ENCODE measurements at regions not wholly inside any gene's neighbourhood (a gene's known extent, or its start where the extent isn't known, plus 50 kb on each side); places are given as distances from the start of the nearest gene placed in this dataset.

DNA sequence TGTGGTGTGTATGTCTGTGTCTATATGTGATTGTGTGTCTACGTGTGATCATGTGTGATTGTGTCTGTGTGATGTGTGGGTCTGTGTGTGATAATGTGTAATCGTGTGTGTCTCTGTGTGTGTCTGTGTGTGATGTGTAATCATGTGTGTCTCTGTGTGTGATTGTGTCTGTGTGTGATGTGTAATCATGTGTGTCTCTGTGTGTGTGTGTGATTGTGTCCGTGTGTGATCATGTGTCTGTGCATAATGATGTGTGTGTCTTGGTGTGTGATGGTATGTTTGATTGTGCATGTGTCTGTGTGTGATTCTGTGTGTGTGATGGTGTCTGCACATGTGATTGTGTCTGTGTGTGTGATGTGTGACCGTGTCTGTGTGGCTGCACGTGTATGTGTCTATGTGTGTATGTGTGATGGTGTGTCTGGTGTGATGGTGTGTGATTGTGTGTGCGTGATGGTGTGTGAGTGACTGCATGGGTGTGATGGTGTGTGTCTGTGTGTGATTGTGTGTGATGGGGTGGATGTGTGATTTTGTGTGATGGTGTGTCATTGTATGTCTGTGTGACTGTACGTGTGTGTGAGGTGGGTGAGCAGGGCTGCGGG is 78.9 kb downstream of the RTP5 start:
- Mint-ChIP-seq H3K27ac (no peak overlapping the region), H3K4me3 (no peak overlapping the region), H3K4me1 (no peaks in the 10 kb centered on the region), H3K36me3 (ENCODE audit: low read depth) (no peaks in the 10 kb centered on the region), H3K9me3 (no peaks in the 10 kb centered on the region), H3K27me3 (ENCODE audit: low read depth) (peaks cover 23% of the 10 kb centered on the region)
- TF ChIP-seq, protein P1, sequence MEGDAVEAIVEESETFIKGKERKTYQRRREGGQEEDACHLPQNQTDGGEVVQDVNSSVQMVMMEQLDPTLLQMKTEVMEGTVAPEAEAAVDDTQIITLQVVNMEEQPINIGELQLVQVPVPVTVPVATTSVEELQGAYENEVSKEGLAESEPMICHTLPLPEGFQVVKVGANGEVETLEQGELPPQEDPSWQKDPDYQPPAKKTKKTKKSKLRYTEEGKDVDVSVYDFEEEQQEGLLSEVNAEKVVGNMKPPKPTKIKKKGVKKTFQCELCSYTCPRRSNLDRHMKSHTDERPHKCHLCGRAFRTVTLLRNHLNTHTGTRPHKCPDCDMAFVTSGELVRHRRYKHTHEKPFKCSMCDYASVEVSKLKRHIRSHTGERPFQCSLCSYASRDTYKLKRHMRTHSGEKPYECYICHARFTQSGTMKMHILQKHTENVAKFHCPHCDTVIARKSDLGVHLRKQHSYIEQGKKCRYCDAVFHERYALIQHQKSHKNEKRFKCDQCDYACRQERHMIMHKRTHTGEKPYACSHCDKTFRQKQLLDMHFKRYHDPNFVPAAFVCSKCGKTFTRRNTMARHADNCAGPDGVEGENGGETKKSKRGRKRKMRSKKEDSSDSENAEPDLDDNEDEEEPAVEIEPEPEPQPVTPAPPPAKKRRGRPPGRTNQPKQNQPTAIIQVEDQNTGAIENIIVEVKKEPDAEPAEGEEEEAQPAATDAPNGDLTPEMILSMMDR (IDR thresholded peaks at IDR 0.05; ENCODE audit: unreplicated experiment in 3 of 3) = no peak

DNA sequence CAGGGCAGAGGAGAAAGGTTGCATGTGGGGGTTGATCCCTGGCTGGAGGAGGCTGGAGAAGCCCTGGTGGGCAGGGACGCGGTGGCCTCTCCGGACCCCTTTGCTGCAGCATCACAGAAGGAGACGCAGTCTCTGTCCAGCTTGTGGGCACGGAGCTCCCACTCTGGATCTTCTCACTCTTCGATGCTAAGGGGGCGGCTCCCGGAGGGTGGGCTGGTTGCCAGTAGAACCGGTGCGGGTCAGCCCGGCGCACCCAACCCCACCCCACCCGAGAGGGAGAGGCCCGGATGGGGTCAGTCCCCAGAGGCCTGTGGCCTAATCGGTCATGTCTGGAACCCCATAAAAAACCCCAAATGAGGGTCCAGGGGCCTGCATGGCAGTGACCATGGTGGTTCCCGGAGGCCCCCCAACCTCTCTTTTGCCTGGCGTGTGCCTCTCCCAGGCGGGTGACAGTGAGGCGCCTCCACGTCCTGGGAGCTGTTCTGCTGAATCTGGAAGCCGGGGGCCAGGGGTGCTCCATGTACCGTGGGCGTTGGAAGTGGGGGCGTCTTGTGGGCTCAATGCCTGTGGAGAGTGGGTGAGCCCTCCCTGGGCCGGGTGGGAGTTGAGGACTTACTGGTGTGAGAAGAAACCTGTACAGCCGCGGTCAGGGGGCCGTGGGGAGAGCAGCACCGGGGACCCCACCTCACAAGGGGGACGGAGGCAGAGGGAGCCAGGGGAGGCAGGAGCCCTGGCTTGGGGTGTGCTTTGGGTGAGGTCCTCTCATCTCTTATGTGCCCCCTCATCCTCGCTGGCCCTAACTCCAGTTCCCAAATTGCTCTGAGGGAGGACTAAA is 79.6 kb downstream of the RTP5 start:
- H3K27me3 Mint-ChIP-seq (ENCODE audit: low read depth) = peaks cover 23% of the 10 kb centered on the region
- H3K9me3 Mint-ChIP-seq = no peaks in the 10 kb centered on the region
- H3K27ac Mint-ChIP-seq = no peak overlapping the region
- no peaks in the 10 kb centered on the region for H3K4me1 Mint-ChIP-seq
- H3K36me3 Mint-ChIP-seq (ENCODE audit: low read depth) = no peaks in the 10 kb centered on the region
- H3K4me3 Mint-ChIP-seq = no peak overlapping the region
- TF ChIP-seq, protein P1 (IDR thresholded peaks at IDR 0.05; ENCODE audit: unreplicated experiment in 3 of 3) = no peak

DNA sequence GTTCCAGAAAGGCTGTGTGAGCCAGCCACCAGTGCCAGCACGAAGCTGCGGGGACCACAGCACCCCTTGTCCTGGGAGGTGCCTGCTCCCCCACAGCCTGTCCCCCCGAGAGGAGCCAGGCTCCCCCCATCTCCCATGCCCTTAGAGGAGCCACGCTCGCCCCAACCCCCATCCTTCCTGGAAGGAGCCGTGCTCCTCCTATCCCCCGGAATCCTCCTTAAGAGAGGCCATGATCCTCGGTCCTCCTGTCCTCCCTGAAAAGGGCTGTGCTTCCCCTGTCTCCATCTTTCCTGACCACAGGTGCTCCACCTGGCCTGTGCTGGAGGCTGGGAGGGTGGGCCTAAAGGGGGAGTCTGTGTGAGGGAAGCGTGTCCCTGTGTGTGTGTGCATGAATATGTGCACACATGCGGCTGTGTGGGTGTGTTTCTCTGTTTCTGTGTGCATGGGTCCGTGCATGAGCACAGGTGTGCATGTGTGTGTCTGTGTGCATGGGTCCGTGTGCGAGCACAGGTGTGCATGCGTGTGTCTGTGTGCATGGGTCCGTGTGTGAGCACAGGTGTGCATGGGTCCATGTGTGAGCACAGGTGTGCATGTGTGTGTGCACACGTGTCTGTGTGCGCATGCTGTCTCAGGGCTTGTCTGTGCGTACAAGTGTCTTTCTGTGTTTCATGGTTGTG is 80.3 kb downstream of the RTP5 start:
- Mint-ChIP-seq H3K4me1 (no peaks in the 10 kb centered on the region), H3K4me3 (no peak overlapping the region)

DNA sequence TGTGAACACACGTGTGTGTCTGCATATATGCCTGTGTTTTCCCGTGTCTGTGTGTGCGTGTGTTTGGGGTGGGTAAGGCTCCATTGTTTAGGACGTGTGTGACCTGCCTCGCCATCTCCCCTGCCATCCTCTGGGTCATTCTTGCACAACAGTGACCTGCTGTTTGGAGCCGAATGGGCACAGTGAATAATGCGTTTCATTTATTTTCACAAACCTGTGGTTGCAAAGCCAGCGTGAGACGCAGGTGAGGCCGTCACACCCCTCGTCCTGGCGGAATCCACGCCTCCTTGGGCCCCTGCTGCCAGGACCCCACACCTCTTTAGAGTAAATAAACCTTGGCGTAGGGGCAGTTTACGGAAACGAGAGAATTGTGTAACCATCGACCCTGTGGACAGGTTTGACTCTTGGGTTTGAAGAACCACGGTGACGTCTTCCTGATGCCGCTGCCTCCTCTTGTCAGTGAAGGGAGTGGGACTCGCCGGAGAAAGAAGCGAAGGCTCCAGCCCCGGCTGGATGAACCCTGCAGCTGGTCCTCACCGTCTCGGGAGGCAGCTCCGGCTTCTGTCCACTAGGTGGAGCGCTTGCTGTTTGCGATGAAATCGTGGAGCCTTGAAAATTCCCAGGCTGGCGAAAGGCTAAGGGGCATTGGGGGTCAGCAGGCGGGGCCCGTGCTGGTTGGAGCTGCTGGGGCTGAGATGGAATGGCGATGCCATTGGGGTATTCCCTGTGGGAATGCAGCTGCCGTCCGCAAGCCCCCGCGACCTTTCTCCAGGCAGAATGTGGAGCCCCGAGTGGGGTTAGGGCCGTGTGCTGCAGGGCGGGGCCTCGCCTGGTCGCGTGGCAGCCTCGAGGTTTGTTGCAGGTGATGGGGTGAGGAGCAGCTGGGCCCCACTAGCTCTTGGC is 81.1 kb downstream of the RTP5 start:
- H3K4me1 Mint-ChIP-seq = no peaks in the 10 kb centered on the region
- no peaks in the 10 kb centered on the region for H3K9me3 Mint-ChIP-seq
- H3K36me3 Mint-ChIP-seq (ENCODE audit: low read depth) = no peaks in the 10 kb centered on the region
- H3K27me3 Mint-ChIP-seq (ENCODE audit: low read depth) = peaks cover 22% of the 10 kb centered on the region
- H3K4me3 Mint-ChIP-seq = no peak overlapping the region
- TF ChIP-seq, protein P1 (IDR thresholded peaks at IDR 0.05; ENCODE audit: unreplicated experiment in 3 of 3) = peak; percentile 85 to 92 (median 92)
- H3K27ac Mint-ChIP-seq = no peak overlapping the region

More for the DNA sequence above, 80.3 kb downstream of the RTP5 start:
- Mint-ChIP-seq H3K9me3 (no peaks in the 10 kb centered on the region), H3K27me3 (ENCODE audit: low read depth) (peaks cover 23% of the 10 kb centered on the region), H3K36me3 (ENCODE audit: low read depth) (no peaks in the 10 kb centered on the region), H3K27ac (no peak overlapping the region)
- TF ChIP-seq, protein P1 (IDR thresholded peaks at IDR 0.05; ENCODE audit: unreplicated experiment in 3 of 3) = no peak

DNA sequence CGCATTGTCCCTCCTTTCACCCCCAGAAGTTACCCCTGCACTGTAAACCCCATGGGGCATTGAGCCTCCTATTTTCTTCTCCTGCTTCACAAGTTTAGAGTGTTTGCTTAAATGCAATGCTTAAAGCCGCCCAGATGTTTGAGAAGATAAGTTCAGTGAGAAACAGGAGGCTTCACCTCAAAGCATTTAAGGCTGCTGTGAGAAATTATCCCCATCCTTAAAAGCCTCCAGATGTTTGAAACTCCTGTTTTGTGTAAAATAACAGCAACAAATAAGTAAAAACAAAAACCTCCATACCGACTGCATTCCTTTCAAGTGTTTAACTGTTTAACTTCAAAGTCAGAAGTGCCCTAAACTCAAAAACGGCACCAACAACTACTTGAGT is 81.8 kb downstream of the RTP5 start:
- Mint-ChIP-seq H3K9me3 (no peaks in the 10 kb centered on the region), H3K27me3 (ENCODE audit: low read depth) (peaks cover 15% of the 10 kb centered on the region), H3K27ac (no peak overlapping the region), H3K4me1 (no peaks in the 10 kb centered on the region), H3K36me3 (ENCODE audit: low read depth) (no peaks in the 10 kb centered on the region), H3K4me3 (no peak overlapping the region)
- TF ChIP-seq, protein P1 (IDR thresholded peaks at IDR 0.05; ENCODE audit: unreplicated experiment in 3 of 3) = no peak
